HuH-7.5 (cell line): ENCODE measurements at regions not wholly inside any gene's neighbourhood (a gene's known extent, or its start where the extent isn't known, plus 50 kb on each side); places are given as distances from the start of the nearest gene placed in this dataset.
"Not testable (repeated sequence)": the region's sequence is repeated elsewhere in the genome, so short reads cannot be mapped to it uniquely, and the experiment has no call there.

Experiments
- DNase-seq: peaks from one replicate; pipeline ENCODE4 v3.0.0; 2011; ENCODE audit warnings: low spot score

- DNase-seq: no peak
Observed at GRCh38 chr14:89490466-89490865, 73.4 kb upstream of the FOXN3 start.

GRCh38 chr14:89489761-89490437 lies 72.9 kb upstream of the FOXN3 start:
- DNase-seq: no peak

DNA sequence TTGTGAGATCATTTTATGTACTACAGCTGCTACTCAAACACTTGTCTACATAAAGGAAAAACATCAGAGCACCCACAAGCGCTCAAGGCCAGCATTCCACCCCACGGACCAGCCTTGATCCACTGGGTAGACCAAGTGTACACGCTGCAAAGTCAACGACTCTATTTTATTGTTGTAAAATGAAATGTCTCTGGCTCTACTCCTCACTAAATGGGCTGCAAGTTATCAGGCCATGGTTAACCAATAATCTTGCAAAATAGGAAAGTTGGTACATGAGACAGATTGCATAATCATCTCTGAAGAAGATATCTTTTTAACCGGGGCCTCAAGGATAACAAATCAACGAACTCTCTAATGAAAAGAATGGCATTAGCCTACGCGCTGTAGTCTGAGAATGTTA lies 69.9 kb upstream of the FOXN3 start:
- DNase-seq: no peak

- no peak for DNase-seq
Observed at GRCh38 chr14:89486505-89486904, 69.5 kb upstream of the FOXN3 start.

GRCh38 chr14:89485264-89485663 lies 68.2 kb upstream of the FOXN3 start:
- no peak for DNase-seq

DNA sequence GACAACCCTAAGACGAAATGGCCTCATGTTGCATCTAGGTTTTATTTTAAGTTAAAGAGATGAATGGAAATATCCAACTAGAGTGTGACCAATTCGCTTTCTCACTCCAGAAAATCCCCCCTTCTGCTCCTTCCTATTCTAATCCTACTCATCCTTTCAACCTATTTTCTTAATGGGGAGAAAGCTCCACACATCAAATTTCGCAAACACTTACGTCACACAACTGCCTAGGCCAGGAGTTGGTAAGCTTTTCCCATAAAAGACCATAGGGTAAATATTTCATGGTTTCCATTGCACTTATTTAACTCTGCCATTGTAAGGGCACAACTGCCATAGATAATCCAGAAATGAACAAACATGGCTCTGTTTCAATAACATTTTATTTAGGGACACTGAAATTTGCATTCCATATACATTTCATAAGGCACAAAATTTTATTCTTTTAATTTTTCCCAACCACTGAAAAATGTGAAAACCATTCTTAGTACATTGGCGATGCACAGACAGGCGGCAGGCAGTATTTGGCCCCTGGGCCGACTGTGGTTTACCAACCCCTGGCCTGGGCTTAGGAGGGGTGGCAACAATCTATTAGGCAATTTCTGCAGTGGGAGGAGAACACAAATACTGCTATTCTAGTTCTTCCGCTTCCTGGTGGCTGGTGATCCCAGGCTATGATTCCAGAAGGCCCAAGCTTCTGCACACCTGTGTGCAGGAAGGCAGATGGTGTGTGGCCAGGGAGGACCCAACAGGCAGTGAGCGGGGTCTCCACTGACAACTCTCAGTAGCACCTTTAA lies 67.2 kb upstream of the FOXN3 start:
- no peak for DNase-seq

DNA sequence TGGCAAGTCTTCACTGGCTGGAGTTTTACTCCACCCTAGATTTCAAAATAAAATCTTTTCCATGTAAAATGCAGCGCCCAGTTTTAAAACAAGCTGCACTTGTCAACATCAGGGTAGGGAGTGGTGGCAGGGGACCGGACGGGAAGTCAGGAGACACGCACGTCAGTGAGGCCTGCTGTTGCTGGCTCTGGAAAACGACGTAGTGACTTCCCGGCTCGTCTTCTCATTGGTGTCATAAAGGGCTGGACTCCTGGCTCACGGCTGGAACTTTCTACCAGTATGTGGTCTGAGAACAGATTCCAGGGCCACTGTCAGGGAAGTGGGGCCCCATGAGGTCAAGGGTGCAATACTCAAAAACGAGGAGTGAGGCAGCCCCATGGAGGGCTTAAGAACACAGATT lies 64.2 kb upstream of the FOXN3 start:
- DNase-seq: no peak

DNA sequence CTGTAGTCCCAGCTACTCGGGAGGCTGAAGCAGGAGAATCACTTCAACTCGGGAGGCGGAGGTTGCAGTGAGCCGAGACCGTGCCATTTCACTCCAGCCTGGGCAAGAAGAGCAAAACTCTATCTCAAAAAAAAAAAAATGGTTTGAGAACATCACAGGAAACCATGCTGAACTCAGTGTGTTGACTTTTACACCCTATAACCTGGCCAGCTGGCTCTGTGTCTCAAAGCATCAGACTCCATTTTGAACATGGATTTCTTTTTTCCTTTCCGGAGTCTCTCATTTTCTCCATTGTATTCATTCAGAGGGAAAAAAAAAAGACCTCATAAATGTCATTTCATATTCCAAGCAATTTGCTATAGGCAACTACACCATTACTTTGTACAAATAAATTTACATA lies 63.2 kb upstream of the FOXN3 start:
- no peak for DNase-seq

DNA sequence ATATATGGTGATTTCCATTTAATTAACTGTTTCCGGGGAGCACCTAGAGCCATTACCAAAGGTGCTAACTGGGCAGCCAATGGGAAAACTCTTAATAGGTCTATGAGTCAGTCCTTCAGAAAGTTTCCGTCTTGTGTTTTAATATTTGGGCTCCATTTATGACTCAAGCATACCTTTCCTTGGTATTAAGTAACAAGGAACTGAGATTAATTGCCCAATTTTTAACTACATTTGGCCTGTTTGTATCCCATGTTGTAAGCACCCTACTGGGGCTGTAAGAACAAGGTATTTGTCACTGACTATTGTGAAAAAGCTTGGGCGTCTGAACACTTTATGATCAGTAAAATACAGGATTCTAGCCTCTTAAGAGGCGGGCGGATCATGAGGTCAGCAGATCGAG lies 62.8 kb upstream of the FOXN3 start:
- no peak for DNase-seq

DNA sequence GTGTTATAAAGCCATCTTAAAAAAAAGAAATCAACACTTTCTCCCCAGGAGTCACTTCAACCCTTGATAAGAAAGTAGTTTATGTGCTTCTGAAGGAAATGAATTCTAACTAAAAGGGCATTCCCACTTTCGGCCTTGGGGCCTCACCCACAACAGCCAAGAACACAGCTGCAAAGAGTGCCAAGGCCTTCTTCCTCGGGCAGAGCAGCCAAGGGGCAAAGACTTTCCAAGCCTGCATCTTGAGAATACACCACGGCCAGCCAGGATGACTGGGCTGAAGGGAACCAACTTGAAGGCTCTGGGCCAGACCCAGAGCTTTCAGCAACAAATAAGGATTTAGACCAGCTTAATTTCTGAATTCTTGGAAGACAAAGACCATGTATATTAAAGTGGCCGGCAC lies 60.4 kb upstream of the FOXN3 start:
- no peak for DNase-seq

- no peak for DNase-seq
Observed at GRCh38 chr14:89476354-89476896, 59.4 kb upstream of the FOXN3 start.

DNA sequence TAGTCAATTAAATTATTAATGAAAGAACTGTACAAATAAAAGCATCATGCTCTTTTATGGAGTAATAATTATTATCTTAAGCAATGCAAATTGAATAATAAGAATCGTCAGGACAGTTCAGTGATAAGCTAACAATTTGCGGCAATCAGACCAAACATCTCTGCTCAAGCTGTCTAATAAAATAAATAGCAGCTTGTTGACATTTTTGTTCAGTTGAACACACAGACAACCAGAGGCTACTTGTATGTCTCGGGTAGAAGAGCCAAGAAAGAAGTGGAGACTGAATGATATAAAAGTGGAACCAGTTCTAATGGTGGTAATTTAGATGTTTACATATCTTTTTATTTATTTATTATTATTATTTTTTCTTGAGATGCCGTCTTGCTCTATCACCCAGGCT lies 57.4 kb upstream of the FOXN3 start:
- no peak for DNase-seq

GRCh38 chr14:89473989-89474388 lies 57.0 kb upstream of the FOXN3 start:
- no peak for DNase-seq

DNA sequence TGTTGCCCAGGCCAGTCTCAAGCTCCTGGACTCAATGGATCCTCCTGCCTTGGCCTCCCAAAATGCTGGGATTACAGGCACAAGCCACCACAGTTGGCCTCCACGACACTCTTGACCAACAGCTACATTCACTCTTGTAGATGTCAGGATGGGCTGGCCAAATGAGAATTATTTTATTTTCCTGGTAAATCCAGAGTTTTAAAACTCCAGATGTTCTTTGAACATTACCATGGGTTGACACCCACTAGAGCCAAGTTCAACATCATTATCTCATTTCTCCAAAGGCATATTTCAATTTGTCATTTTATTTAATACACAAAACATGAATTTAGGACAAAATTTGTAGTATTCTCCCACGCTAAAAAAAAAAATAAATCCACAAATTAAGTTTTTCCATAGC lies 56.5 kb upstream of the FOXN3 start:
- DNase-seq: no peak

DNA sequence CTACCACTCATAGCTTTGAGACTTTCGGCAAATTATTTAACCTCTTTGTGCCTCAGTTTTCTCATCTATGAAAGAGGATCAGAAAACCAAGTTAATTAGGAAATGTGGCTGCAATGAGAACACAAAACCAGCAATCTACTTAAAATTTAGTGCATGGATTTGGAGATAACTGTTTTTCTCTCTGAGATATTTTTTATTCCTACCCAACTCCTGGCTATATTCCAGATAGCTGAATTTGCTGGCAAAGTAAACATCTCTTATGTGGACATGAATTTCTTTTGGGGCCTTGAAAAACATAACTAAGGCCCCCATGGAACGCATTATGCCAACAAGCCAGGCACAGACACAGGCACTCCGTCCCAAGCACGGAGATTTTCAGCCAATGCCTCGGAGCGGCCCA lies 53.4 kb upstream of the FOXN3 start:
- no peak for DNase-seq

GRCh38 chr14:89469210-89470198 lies 52.5 kb upstream of the FOXN3 start:
- no peak for DNase-seq

DNA sequence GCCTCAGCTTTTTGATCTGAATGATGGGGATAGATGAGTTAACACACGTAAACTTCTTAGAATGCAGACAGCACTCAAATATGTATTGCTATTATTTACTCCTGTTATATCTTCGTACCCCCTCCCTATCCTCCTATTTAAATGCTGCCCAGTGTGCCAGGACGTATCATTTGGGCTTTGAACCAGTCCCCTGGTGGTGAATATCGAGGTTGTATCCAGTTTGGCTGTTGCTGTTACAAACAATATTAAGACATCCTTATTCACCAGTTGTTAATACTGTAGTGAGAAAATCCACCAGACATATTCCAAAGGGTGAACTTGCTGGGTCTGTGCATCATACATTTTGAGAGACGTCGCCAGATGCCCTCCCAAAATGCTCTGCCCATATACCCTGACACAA lies 51.5 kb upstream of the FOXN3 start:
- DNase-seq: no peak

DNA sequence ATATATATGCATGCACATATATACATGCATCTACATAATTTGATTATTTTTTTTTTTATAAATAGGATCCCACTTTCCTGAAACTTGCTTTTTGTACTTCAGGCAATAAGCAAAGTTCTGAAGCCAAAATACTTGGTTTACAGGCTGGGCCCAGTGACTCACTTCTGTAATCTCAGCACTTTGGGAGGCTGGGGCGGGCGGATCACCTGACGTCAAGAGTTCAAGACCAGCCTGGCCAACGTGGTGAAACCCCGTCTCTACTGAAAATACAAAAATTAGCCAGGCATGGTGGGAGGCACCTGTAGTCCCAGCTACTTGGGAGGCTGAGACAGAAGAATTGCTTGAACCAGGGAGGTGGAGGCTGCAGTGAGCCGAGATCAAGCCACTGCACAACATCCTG lies 51.0 kb upstream of the FOXN3 start:
- not testable (repeated sequence) for DNase-seq

GRCh38 chr14:89466944-89467343 lies 49.9 kb upstream of the FOXN3 start:
- no peak for DNase-seq
